ENCODE measurements at regions not wholly inside any gene's neighbourhood (a gene's known extent, or its start where the extent isn't known, plus 50 kb on each side); places are given as distances from the start of the nearest gene placed in this dataset.
"Not testable (repeated sequence)": the region's sequence is repeated elsewhere in the genome, so short reads cannot be mapped to it uniquely, and the experiment has no call there.

DNA sequence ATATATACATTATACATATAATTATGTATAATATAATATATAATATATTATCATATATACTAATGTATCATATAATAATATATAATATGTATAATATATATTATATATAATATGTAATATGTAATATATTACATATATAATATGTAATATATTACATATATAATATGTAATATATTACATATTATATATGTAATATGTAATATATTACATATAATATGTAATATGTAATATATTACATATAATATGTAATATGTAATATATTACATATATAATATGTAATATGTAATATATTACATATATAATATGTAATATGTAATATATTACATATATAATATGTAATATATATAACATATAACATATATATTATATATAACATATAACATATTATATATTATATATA is 1020.9 kb downstream of the KCNMA1 start:
- DNase-seq (ENCODE audit: low read depth, low spot score): not testable (repeated sequence)

DNA sequence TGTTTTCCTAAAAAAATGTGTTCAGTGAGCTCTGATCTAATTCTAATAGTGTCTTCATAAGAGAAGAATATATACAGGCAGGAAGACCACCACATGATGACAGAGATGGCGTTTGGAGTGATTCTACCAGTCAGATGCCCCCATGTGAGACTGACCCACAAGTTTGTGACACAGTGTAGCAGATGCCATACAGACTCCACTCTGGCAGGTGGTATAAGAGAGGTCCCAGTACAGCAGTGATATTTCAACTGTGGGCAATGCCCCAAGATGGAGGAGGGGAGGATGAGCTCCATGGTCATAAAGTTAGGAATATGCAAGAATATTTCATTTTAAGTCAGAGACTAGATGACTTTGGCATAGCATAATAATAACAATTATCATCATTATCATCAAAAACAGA is 1022.6 kb downstream of the KCNMA1 start:
- DNase-seq (ENCODE audit: low read depth, low spot score): no peak

Measured in iPS DF 19.7 (cell line).